Vagina (tissue), 2 donors: ENCODE measurements at regions not wholly inside any gene's neighbourhood (a gene's known extent, or its start where the extent isn't known, plus 50 kb on each side); places are given as distances from the start of the nearest gene placed in this dataset.

Experiments
- POLR2A ChIP-seq, 2 donors: fragments of 450-650 bp; IDR thresholded peaks; one replicate each; pipeline ENCODE4 v1.6.1; 2017; ENCODE audit warnings: antibody characterized with exemption in 2 of 2, mild to moderate bottlenecking in 2 of 2, moderate library complexity in 2 of 2
- POLR2AphosphoS5 ChIP-seq, 2 donors: sonication (generic); formaldehyde crosslinking; IDR thresholded peaks; one replicate each; pipeline ENCODE4 v1.9.0; 2017; ENCODE audit warnings: antibody characterized with exemption in 2 of 2, mild to moderate bottlenecking in 2 of 2, low read depth in 1 of 2; ENCODE audit not compliant: insufficient read depth in 1 of 2
- TF ChIP-seq, protein P1 (sequence below), 3 experiments: fragments of 450-650 bp in 2 of 3; fragments of 200-600 bp in 1 of 3; sonication (generic) in 1 of 3; IDR thresholded peaks; one replicate each; pipeline ENCODE4 v1.5.1; 2017 to 2019; ENCODE audit warnings: antibody characterized with exemption in 3 of 3, mild to moderate bottlenecking in 2 of 3, moderate library complexity in 2 of 3

DNA sequence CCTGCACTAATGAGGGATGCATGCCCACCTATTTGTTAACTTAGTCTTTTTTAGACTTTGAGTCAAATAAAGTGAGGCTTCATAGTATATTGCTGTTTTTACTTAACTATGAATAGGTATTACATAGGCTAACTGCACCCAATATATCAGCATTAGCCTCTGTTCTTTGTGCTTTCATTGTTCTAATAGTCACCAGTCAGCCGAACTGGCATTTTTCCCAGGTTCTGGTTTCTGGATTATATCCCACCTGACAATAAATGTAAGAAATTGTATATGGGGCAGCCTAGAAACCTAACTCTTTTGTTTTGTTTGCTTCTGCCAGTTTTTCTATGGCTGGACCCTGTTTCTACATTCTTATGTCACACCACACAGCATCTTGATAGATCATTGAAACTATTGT, 1672.4 kb upstream of the LRRTM1 start:
- TF ChIP-seq, protein P1, sequence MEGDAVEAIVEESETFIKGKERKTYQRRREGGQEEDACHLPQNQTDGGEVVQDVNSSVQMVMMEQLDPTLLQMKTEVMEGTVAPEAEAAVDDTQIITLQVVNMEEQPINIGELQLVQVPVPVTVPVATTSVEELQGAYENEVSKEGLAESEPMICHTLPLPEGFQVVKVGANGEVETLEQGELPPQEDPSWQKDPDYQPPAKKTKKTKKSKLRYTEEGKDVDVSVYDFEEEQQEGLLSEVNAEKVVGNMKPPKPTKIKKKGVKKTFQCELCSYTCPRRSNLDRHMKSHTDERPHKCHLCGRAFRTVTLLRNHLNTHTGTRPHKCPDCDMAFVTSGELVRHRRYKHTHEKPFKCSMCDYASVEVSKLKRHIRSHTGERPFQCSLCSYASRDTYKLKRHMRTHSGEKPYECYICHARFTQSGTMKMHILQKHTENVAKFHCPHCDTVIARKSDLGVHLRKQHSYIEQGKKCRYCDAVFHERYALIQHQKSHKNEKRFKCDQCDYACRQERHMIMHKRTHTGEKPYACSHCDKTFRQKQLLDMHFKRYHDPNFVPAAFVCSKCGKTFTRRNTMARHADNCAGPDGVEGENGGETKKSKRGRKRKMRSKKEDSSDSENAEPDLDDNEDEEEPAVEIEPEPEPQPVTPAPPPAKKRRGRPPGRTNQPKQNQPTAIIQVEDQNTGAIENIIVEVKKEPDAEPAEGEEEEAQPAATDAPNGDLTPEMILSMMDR (IDR thresholded peaks at IDR 0.05): no peak
- TF ChIP-seq POLR2AphosphoS5 (IDR thresholded peaks at IDR 0.05; ENCODE audit: insufficient read depth in 1 of 2, low read depth in 1 of 2): no peak
- TF ChIP-seq POLR2A (IDR thresholded peaks at IDR 0.05): no peak
